Stimulated activated naive CD8-positive, alpha-beta T cell treated with anti-CD3 and anti-CD28 coated beads, Interleukin-15, Interleukin-2, amounts not matched to agents 100 U/mL and 50 U/mL, for 24 hours (primary cell): ENCODE measurements at regions not wholly inside any gene's neighbourhood (a gene's known extent, or its start where the extent isn't known, plus 50 kb on each side); places are given as distances from the start of the nearest gene placed in this dataset.
A peak's percentile ranks its signal among the peaks of the same experiment; 100 is the strongest.
"Not testable (repeated sequence)": the region's sequence is repeated elsewhere in the genome, so short reads cannot be mapped to it uniquely, and the experiment has no call there.

Source experiments
- ATAC-seq: fragments of 150-1000 bp; cut with Tn5 transposase; one replicate; pipeline ENCODE4 v1.10.0; 2021
- DNase-seq: peaks from one replicate; pipeline ENCODE4 v3.0.0; 2021

- ATAC-seq (no peak), DNase-seq (no peak)
Observed at GRCh38 chr1:229710746-229711145, 84.7 kb downstream of the URB2 start.

GRCh38 chr1:229714306-229714705 is 88.3 kb downstream of the URB2 start:
- ATAC-seq (no peak), DNase-seq (no peak)

- ATAC-seq: no peak
- peak; percentile 44 for DNase-seq
Observed at GRCh38 chr1:229714964-229715603, 89.0 kb downstream of the URB2 start.

- DNase-seq: no peak
- no peak for ATAC-seq
Observed at GRCh38 chr1:229716069-229716468, 90.0 kb downstream of the URB2 start.

- ATAC-seq (no peak), DNase-seq (no peak)
Observed at GRCh38 chr1:229716704-229717103, 90.7 kb downstream of the URB2 start.

GRCh38 chr1:229717786-229718576 is 91.9 kb downstream of the URB2 start:
- DNase-seq: no peak

GRCh38 chr1:229726061-229726460 is 100.0 kb downstream of the URB2 start:
- ATAC-seq (no peak), DNase-seq (no peak)

More at GRCh38 chr1:229717786-229718576, 91.9 kb downstream of the URB2 start:
- no peak for ATAC-seq

- ATAC-seq: no peak
- no peak for DNase-seq
Observed at GRCh38 chr1:229729916-229730315, 103.9 kb downstream of the URB2 start.

GRCh38 chr1:229730573-229730972 is 104.5 kb downstream of the URB2 start:
- DNase-seq (no peak), ATAC-seq (no peak)

- no peak for DNase-seq
- no peak for ATAC-seq
Observed at GRCh38 chr1:229732061-229732460, 106.0 kb downstream of the URB2 start.

- ATAC-seq (no peak), DNase-seq (no peak)
Observed at GRCh38 chr1:229736376-229736775, 110.3 kb downstream of the URB2 start.

- not testable (repeated sequence) for ATAC-seq, DNase-seq
Observed at GRCh38 chr1:229742614-229743013, 116.6 kb downstream of the URB2 start.

GRCh38 chr1:229749992-229750391 is 123.9 kb downstream of the URB2 start:
- ATAC-seq (no peak), DNase-seq (no peak)

GRCh38 chr1:229751610-229752009 is 125.6 kb downstream of the URB2 start:
- DNase-seq: no peak
- no peak for ATAC-seq

- DNase-seq (no peak), ATAC-seq (no peak)
Observed at GRCh38 chr1:229752679-229753078, 126.6 kb downstream of the URB2 start.

- ATAC-seq: no peak
- DNase-seq: no peak
Observed at GRCh38 chr1:229753764-229754551, 127.9 kb downstream of the URB2 start.

GRCh38 chr1:229756666-229757065 is 130.6 kb downstream of the URB2 start:
- no peak for DNase-seq
- no peak for ATAC-seq

GRCh38 chr1:229757226-229757625 is 131.2 kb downstream of the URB2 start:
- DNase-seq (no peak), ATAC-seq (no peak)

- DNase-seq (no peak), ATAC-seq (peak; percentile 37)
Observed at GRCh38 chr1:229758101-229759036, 132.3 kb downstream of the URB2 start.

GRCh38 chr1:229759037-229759435 is 133.0 kb downstream of the URB2 start:
- no peak for ATAC-seq
- DNase-seq: no peak

GRCh38 chr1:229759586-229759985 is 133.5 kb downstream of the URB2 start:
- no peak for DNase-seq
- no peak for ATAC-seq

- ATAC-seq (no peak), DNase-seq (no peak)
Observed at GRCh38 chr1:229760478-229760996, 134.5 kb downstream of the URB2 start.
